Pons (tissue), 1 donor: ENCODE measurements at regions not wholly inside any gene's neighbourhood (a gene's known extent, or its start where the extent isn't known, plus 50 kb on each side); places are given as distances from the start of the nearest gene placed in this dataset.

Source experiments
- DNase-seq: peaks from one replicate; pipeline ENCODE4 v3.0.0-alpha.2; 2016; ENCODE audit warnings: low spot score

GRCh38 chr4:24164054-24164693 is 274.3 kb upstream of the PPARGC1A start:
- DNase-seq = no peak

DNA sequence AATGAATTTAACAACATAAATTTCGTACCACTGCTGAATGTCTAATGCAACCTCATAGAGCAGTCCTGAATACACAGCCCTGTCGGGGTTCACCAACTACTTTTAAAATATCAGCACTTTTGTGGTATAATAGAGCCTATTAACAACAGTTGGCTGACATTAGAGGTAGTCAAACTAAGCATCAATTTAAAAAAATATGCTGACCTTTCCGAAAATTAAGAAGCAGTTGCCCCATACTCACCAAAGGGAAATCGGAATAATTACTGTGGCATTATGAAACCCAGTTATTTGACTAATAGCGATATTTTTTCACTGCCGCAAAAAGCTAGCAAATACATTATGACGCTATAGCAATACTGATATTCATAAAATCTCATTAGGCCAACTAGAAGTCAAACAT is 273.5 kb upstream of the PPARGC1A start:
- DNase-seq = no peak

GRCh38 chr4:24160358-24160757 is 270.5 kb upstream of the PPARGC1A start:
- DNase-seq = no peak

DNA sequence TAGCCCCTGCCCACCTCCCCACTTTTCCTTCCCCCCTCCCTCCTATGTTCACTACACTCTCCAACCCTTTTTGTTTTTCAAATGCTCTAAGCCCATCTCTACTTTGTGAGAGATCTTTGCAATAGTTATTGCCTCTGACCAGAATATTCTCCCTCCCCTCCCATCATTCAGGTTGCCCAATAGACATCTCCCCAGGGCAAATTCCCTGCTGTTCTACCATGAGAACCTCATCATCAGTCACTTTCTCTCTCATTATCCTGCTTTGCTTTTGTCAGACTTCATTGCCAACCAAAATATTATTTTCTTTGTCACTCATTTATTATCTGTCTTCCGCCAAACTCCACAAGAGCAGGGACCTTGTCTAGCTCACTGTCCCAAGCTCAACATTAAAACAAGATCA is 268.2 kb upstream of the PPARGC1A start:
- no peak for DNase-seq

- no peak for DNase-seq
Measured at GRCh38 chr4:24150034-24150433, 260.2 kb upstream of the PPARGC1A start.

DNA sequence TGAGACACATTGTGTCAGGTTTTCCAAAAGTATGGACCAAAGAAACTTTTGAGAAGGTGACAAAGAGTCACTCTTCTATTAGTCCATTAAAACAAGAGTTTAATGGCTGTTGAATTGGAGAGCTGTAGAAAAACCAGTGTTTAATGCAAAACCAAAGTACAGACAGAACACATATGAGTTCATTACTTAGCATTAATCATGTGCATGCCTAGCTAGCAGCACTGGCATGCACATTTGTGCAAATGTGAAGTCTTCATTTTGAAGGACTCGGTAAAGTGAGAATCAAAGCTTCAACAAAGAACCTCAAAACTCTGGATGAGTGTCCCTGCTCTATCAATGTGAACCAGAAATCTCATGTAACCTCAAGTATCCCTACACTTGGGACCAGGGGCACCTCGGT is 256.3 kb upstream of the PPARGC1A start:
- no peak for DNase-seq

DNA sequence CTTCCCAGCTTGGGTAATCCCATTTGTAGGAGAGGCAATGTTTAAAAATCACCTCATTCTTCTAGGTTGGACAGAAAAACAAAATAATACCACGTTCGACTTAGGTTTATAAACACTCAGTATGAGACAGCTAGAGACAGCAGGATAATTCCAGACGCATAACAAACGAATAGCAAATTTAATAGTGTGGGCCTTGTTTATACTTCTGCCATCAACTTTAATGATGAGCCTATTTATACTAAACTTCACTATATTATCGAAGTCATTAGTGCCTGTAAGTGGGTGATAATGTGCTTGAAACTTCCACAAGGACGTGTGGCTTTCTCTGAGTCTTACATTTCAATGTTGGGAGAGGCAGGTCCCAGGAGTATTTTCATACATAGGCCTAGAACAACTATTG is 255.7 kb upstream of the PPARGC1A start:
- no peak for DNase-seq

DNA sequence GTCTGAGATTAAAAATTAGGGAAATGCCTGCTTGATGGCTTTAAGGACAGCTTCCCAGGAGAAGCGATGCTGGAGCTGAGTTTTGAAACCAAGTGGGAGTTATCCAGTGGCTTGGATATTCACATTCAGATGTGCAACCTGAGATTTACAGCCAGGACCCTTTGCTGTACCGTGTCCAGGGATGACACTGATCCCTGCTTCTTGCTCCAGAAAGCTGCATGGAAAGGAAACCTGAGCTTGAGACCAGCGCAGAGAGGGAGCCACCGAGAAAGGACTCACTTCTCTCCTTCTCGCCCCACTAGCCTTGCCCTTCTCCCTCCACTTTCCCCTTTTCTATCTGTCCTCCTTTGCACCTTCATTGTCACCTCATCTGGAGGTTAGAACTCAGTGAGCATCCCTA is 254.5 kb upstream of the PPARGC1A start:
- DNase-seq = no peak

- peak; percentile 32 for DNase-seq
Measured at GRCh38 chr4:24143741-24144140, 253.9 kb upstream of the PPARGC1A start.

DNA sequence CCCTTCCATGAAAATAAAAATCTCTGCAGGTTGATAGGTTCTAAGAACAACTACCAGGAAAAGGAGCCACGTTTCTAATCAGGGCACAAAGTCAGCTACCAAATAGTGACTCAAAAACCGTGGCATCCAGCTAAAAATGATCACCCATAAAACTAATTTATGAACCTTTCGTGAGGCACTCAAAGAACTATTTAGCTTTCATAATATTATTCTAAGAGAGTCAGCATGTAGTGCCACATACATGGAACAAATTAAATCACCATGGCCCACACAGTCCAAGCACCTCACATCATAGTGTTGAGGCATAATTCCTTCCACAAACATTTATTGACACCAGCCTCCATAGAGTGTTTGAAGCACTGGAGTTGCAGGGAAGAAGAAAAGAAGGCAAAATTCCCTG is 252.0 kb upstream of the PPARGC1A start:
- DNase-seq = no peak

GRCh38 chr4:24140892-24141291 is 251.0 kb upstream of the PPARGC1A start:
- DNase-seq = no peak

DNA sequence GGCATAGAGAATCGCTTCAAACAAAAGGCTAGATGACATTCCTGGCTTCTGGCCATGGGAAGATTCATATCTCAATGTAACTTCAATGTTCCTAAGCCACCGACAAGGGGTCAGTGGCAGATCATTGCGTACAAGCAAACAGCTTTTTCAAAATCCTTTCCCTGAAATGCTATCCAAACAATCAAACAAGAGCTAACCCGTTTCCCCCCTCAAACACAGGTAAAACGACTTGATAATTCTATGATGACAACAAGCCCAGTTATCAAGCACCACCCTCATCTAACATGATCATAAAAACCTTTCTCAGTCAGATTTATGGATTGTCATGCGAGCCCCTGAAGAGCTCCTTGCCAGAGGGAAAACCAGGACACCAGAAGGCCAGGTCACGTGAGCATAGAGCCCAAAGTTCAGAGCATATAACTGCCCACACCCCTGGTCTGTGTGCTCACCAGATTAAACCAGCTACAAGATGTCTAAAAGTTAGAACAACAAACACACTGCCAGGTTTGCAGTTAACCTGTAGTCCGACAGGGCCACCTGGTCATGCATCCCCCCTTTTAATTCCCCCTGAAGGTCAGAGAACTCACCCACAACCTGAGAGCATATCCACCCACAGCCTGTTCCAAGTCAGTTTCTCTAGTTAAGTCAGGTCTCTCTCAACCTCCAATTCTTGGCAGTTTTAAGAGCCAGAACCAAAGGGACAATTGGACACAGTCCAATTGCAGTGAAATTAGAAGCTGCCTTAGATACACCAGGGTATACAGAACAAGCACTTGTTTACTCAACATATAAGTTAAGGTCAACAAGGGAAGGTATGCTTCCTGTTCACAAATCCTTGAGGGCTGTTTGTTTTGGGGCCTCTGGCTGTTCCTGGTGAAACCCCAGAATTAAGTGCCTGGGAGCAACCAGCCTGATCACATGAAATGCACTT is 248.1 kb upstream of the PPARGC1A start:
- DNase-seq = no peak

DNA sequence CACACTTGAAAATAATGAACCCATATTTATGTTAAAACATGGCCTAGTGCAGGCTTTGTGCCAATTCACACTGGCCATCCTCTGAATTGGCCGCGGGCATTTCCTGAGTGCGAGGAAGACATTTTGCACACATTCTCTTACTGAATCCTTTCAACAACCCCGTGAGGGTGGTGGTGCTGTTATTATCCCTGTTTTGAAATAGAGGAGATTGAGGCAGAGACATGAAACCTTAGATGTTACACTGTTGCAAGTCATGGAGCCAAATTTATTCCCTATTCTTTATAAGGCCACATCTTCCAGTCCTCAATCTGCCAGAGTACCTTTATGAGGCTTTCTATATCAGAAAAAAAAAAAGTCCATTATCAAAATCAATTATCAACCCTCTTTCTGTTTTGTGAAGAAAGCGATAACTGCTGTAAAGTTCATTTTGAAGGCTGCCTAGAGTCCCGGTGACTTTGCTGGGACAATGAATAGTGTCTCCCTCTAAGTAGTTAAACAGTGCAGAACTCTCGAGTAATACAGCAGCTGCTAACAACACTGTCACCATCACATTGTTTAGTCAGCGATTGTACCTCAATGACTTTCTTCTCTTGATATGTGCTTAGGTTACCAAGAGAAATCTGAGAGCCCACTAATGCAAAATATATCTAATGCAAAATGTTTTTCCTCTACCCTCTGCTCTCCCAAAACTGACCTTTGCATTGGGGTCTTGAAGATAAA is 242.3 kb upstream of the PPARGC1A start:
- DNase-seq = no peak

DNA sequence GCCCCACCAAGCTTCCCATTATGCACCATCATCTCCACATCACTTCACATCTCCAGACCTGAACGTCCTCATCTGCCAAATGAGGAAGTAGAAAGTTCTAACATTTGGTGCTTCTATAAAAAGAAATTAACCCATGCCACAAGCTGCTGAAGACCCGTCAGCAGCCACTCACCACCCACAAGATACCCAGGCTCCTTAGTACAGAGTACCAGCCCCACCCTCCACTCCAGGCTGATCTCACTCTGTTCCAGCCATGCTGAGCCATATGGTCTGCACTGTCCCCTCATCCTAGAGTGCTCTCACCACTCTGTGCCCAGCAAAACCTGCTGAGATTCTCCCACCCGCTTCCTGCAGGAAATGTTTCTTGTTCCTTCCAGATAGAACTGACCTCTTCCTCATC is 240.8 kb upstream of the PPARGC1A start:
- DNase-seq = no peak

DNA sequence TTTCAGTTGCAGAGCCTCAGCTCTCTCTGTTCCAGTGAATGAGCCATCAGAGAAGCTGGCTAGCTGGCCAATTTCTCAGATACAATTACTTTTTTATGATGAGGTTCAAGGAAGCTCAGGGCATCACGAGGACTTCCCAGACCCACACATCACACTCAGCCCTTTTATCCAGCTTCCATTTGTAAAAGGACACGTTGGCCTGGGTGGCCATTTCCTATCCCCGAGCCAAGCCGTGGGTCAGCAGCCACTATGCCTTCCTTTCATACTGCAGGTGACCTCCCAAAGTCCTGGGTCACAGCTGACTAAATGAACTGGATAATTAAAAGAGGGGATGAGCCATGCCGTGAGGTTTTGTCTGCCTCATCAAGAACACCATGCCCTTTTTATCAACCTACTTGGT is 236.9 kb upstream of the PPARGC1A start:
- DNase-seq = no peak

DNA sequence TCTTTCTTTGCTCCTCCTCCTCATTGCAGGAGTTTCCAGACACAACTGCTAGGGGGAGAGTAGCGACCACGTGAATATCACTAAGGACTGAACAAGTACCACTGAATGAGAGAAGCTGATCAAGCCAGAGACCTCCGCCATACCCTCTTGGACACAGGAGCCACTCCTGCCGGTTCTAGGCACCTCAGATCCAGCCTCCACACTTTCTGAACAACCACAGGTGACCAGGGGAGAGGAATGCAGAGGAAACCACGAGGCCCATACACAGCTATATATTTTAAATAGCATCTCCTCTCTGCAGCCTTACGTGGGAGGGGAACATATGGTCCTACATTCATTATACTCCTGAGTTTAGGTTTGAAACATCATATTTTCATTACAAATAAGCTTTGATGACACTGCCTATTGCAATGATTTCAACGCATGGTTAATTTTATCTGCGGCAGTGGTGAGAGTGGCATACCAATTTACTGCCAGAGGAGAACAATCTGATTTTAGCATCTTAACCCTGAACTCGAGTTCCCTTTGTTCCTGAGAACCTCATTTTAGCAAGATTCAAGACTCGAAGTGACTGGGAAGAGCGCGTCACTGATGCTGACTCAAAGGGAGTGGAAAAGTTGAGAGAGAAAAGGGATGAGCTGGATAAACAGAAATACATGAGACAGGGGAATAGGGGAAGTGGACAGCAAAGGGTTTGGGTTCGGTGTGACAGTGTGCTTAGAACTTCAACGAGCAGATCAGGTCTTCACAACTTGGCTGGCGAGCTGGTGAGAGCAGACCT is 231.7 kb upstream of the PPARGC1A start:
- DNase-seq = peak; percentile 25

DNA sequence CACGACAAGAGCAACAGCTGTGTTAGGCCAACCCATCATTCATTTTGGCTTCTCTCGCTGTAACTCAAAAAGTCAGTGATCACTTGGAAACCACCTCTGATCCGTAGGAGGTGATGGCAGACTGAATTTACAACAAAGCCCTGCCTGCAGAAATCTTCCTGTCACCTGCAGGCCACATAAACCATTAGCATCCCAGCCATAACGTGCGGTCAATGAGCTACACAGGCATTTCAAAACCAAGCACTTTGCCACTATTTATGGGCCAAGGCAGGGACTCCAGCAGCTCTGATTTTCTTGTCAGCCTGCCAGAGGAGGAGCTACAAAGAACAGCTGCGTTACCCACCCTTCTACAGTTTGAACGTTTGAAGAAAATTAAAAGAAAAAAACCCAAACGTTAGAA is 228.1 kb upstream of the PPARGC1A start:
- no peak for DNase-seq

DNA sequence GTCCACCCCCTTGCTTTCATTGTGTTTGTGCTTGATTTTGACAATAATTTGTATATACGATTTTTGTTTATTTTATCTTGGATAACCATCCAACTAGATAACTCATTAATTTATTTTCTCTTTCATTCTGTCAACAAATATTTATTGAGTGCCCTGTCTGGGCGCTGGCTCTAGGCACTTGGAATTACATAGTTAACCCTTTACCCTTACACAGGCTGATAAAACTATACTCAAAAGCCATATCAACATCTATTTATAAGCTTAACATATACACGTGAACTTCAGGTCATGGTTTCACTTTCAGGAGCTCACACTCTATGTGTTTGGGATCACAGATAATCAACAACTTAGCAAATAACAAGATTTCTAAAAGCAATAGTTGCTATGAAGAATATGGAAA is 226.3 kb upstream of the PPARGC1A start:
- DNase-seq = no peak

GRCh38 chr4:24114919-24115500 is 225.2 kb upstream of the PPARGC1A start:
- DNase-seq = no peak

DNA sequence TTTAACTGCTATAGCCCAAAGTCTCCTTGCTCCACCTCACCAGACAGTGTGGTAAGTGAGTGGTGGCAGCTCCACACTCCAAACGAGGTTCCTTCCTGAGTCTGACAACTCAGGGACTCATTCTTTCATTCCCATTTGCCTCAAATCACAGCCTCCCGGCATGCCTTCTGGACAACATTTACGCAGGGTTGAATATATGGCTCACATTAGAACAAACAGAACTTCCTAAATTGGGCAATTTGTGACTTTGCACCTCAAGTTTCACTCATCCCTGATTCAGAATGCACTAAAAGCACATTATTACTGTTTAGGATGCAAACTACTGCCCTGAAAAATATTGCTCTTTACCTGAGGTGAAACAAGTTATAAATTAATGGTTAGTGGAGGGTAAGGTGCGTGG is 224.6 kb upstream of the PPARGC1A start:
- no peak for DNase-seq

DNA sequence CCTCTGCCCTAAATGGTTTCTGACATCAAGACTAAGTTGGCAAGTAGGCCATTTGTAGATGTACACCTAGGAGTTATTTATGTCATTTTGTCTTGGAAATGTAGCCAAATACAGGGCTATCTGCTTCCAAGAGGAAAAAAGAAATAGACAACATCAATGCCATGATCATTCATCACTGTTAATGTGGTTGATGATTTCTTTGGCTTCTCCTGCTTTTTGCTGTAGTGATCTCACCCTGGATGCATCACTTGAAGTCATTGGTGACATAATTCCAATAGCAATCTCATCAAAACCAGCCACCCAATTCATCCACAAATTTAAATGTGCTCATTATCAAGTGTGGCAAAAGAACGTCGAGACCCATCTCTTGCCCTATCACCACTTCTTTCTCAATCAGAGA is 222.6 kb upstream of the PPARGC1A start:
- no peak for DNase-seq

GRCh38 chr4:24108567-24108966 is 218.7 kb upstream of the PPARGC1A start:
- DNase-seq = no peak
